SK-N-SH treated with all-trans-retinoic acid at 6 μM for 48 hours (cell line): ENCODE measurements at regions not wholly inside any gene's neighbourhood (a gene's known extent, or its start where the extent isn't known, plus 50 kb on each side); places are given as distances from the start of the nearest gene placed in this dataset.

Source experiments
- ATAC-seq: fragments of 200-7000 bp; cut with Tn5 transposase; 3 replicates; pipeline ENCODE4 v1.9.1; 2020; ENCODE audit warnings: mild to moderate bottlenecking, moderate library complexity
- ARNTL ChIP-seq: fragments of 450-650 bp; formaldehyde crosslinking; IDR thresholded peaks from 2 replicates; pipeline ENCODE4 v1.5.0; 2020; ENCODE audit warnings: low read depth, mild to moderate bottlenecking, moderate library complexity, borderline replicate concordance
- BACH2 ChIP-seq: fragments of 250-450 bp; sonication (Bioruptor Pico); IDR thresholded peaks from 2 replicates; pipeline ENCODE4 v1.9.0; 2021; ENCODE audit warnings: mild to moderate bottlenecking, borderline replicate concordance
- CSDC2 ChIP-seq: fragments of 250-450 bp; sonication (Bioruptor Pico); IDR thresholded peaks from 2 replicates; pipeline ENCODE4 v1.5.0; 2020; ENCODE audit warnings: mild to moderate bottlenecking, moderate library complexity
- ESRRG ChIP-seq: fragments of 250-450 bp; sonication (Bioruptor Pico); IDR thresholded peaks from 2 replicates; pipeline ENCODE4 v1.6.1; 2021; ENCODE audit warnings: mild to moderate bottlenecking
- GLIS3 ChIP-seq: fragments of 250-450 bp; sonication (Bioruptor Pico); IDR thresholded peaks from 2 replicates; pipeline ENCODE4 v1.5.0; 2020; ENCODE audit warnings: mild to moderate bottlenecking, moderate library complexity
- OSR1 ChIP-seq: fragments of 250-450 bp; sonication (Bioruptor Pico); IDR thresholded peaks from 2 replicates; pipeline ENCODE4 v1.8.0; 2022; ENCODE audit warnings: moderate library complexity, mild to moderate bottlenecking, inconsistent platforms
- PATZ1 ChIP-seq: fragments of 250-450 bp; sonication (Bioruptor Pico); IDR thresholded peaks from 2 replicates; pipeline ENCODE4 v1.8.0; 2020; ENCODE audit warnings: mild to moderate bottlenecking, moderate library complexity, borderline replicate concordance
- RARB ChIP-seq: fragments of 250-450 bp; sonication (Bioruptor Pico); IDR thresholded peaks from 2 replicates; pipeline ENCODE4 v1.8.0; 2021; ENCODE audit warnings: mild to moderate bottlenecking, moderate library complexity
- SNAI2 ChIP-seq: fragments of 250-450 bp; sonication (Bioruptor Pico); IDR thresholded peaks from 2 replicates; pipeline ENCODE4 v1.5.0; 2020; ENCODE audit warnings: mild to moderate bottlenecking, moderate library complexity
- TCF4 ChIP-seq: fragments of 250-450 bp; sonication (Bioruptor Pico); IDR thresholded peaks from 2 replicates; pipeline ENCODE4 v1.8.0; 2021; ENCODE audit warnings: mild to moderate bottlenecking, moderate library complexity, borderline replicate concordance
- TOX ChIP-seq: fragments of 250-450 bp; sonication (Bioruptor Pico); IDR thresholded peaks from 2 replicates; pipeline ENCODE4 v1.8.0; 2021; ENCODE audit warnings: mild to moderate bottlenecking, moderate library complexity, borderline replicate concordance
- ZC3H10 ChIP-seq: fragments of 250-450 bp; sonication (Bioruptor Pico); IDR thresholded peaks from 2 replicates; pipeline ENCODE4 v1.5.1; 2021; ENCODE audit warnings: mild to moderate bottlenecking, moderate library complexity
- ZFP3 ChIP-seq: fragments of 250-450 bp; sonication (Bioruptor Pico); IDR thresholded peaks from 2 replicates; pipeline ENCODE4 v1.5.0; 2020; ENCODE audit warnings: mild to moderate bottlenecking, moderate library complexity
- ZFP30 ChIP-seq: fragments of 450-650 bp; formaldehyde crosslinking; IDR thresholded peaks from 2 replicates; pipeline ENCODE4 v1.5.0; 2022; ENCODE audit warnings: mild to moderate bottlenecking, moderate library complexity
- ZNF565 ChIP-seq: fragments of 450-650 bp; formaldehyde crosslinking; conservative IDR thresholded peaks from 2 replicates; pipeline ENCODE4 v1.5.0; 2020; ENCODE audit warnings: low read depth, mild to moderate bottlenecking, moderate library complexity
- ZNF70 ChIP-seq: fragments of 450-650 bp; formaldehyde crosslinking; IDR thresholded peaks from 2 replicates; pipeline ENCODE4 v1.5.0; 2020; ENCODE audit warnings: mild to moderate bottlenecking, moderate library complexity
- ZNF8 ChIP-seq: fragments of 450-650 bp; formaldehyde crosslinking; IDR thresholded peaks from 2 replicates; pipeline ENCODE4 v1.5.0; 2020; ENCODE audit warnings: mild to moderate bottlenecking, moderate library complexity
- TF ChIP-seq, protein P1 (sequence below): fragments of 250-450 bp; sonication (Bioruptor Pico); IDR thresholded peaks from 2 replicates; pipeline ENCODE4 v1.5.1; 2020; ENCODE audit warnings: low read depth, mild to moderate bottlenecking, moderate library complexity
- TF ChIP-seq, protein P2 (sequence below): fragments of 250-450 bp; sonication (Bioruptor Pico); IDR thresholded peaks from 2 replicates; pipeline ENCODE4 v1.5.0; 2020; ENCODE audit warnings: mild to moderate bottlenecking, moderate library complexity
- TF ChIP-seq, protein P3 (sequence below): fragments of 250-450 bp; sonication (Bioruptor Pico); IDR thresholded peaks from 2 replicates; pipeline ENCODE4 v1.5.1; 2021; ENCODE audit warnings: mild to moderate bottlenecking, moderate library complexity

- TF ChIP-seq, protein P1, sequence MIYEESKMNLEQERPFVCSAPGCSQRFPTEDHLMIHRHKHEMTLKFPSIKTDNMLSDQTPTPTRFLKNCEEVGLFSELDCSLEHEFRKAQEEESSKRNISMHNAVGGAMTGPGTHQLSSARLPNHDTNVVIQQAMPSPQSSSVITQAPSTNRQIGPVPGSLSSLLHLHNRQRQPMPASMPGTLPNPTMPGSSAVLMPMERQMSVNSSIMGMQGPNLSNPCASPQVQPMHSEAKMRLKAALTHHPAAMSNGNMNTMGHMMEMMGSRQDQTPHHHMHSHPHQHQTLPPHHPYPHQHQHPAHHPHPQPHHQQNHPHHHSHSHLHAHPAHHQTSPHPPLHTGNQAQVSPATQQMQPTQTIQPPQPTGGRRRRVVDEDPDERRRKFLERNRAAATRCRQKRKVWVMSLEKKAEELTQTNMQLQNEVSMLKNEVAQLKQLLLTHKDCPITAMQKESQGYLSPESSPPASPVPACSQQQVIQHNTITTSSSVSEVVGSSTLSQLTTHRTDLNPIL (CRISPR knock-in tag) = no peak
- no peak for TF ChIP-seq ZNF70 (CRISPR knock-in tag)
- no peak for TF ChIP-seq OSR1 (CRISPR knock-in tag)
- TF ChIP-seq CSDC2 (CRISPR knock-in tag) = no peak
- no peak for TF ChIP-seq ZC3H10 (CRISPR knock-in tag)
- TF ChIP-seq PATZ1 = no peak
- TF ChIP-seq ZFP3 = no peak
- no peak for TF ChIP-seq TOX (CRISPR knock-in tag)
- no peak for TF ChIP-seq GLIS3
- TF ChIP-seq, protein P2, sequence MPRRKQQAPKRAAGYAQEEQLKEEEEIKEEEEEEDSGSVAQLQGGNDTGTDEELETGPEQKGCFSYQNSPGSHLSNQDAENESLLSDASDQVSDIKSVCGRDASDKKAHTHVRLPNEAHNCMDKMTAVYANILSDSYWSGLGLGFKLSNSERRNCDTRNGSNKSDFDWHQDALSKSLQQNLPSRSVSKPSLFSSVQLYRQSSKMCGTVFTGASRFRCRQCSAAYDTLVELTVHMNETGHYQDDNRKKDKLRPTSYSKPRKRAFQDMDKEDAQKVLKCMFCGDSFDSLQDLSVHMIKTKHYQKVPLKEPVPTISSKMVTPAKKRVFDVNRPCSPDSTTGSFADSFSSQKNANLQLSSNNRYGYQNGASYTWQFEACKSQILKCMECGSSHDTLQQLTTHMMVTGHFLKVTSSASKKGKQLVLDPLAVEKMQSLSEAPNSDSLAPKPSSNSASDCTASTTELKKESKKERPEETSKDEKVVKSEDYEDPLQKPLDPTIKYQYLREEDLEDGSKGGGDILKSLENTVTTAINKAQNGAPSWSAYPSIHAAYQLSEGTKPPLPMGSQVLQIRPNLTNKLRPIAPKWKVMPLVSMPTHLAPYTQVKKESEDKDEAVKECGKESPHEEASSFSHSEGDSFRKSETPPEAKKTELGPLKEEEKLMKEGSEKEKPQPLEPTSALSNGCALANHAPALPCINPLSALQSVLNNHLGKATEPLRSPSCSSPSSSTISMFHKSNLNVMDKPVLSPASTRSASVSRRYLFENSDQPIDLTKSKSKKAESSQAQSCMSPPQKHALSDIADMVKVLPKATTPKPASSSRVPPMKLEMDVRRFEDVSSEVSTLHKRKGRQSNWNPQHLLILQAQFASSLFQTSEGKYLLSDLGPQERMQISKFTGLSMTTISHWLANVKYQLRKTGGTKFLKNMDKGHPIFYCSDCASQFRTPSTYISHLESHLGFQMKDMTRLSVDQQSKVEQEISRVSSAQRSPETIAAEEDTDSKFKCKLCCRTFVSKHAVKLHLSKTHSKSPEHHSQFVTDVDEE (CRISPR knock-in tag) = no peak
- TF ChIP-seq RARB (CRISPR knock-in tag) = no peak
- TF ChIP-seq ESRRG = no peak
- no peak for TF ChIP-seq BACH2 (CRISPR knock-in tag)
- no peak for TF ChIP-seq TCF4 (CRISPR knock-in tag)
- TF ChIP-seq SNAI2 (CRISPR knock-in tag) = no peak
- TF ChIP-seq ARNTL = no peak
- no peak for TF ChIP-seq ZFP30 (CRISPR knock-in tag)
- TF ChIP-seq, protein P3, sequence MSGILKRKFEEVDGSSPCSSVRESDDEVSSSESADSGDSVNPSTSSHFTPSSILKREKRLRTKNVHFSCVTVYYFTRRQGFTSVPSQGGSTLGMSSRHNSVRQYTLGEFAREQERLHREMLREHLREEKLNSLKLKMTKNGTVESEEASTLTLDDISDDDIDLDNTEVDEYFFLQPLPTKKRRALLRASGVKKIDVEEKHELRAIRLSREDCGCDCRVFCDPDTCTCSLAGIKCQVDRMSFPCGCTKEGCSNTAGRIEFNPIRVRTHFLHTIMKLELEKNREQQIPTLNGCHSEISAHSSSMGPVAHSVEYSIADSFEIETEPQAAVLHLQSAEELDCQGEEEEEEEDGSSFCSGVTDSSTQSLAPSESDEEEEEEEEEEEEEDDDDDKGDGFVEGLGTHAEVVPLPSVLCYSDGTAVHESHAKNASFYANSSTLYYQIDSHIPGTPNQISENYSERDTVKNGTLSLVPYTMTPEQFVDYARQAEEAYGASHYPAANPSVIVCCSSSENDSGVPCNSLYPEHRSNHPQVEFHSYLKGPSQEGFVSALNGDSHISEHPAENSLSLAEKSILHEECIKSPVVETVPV (CRISPR knock-in tag) = no peak
- no peak for ATAC-seq
Measured at GRCh38 chr2:188664416-188664815, 309.8 kb upstream of the COL3A1 start.

DNA sequence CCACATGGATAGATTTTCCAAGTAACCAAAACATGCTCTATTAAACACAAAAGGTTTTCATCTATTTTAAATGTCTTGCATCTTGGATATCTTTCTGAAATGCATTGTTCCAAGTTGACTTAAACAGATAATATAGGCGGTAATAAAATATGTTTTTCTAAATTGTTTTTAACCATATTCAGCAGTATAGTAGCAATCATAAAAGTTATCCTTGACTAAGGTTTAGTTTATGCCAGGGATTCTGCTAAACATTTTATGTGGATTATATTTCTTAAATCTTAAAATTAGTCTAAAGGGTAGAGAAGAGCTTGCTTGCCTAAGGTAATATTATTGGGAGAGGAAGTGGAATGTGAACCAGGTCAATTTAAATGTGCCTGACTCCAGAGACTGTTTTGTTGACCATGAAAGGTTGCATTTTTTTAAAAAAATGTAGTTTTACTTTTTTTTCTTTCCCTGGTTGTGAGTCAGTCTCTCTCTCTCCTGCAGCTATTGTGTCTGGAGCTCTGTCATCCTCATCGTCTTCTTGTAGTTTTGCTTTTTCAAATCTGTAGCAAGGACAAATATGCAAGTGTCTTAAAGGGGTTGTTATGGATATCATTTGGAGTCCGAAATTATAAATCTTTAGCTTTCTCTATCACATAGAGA, 309.1 kb upstream of the COL3A1 start:
- TF ChIP-seq BACH2 (CRISPR knock-in tag) (no peak), TCF4 (CRISPR knock-in tag) (no peak), OSR1 (CRISPR knock-in tag) (no peak), SNAI2 (CRISPR knock-in tag) (no peak), ZNF565 (CRISPR knock-in tag) (no peak), CSDC2 (CRISPR knock-in tag) (no peak), PATZ1 (no peak), ZNF8 (CRISPR knock-in tag) (no peak), RARB (CRISPR knock-in tag) (no peak), ARNTL (no peak), ZNF70 (CRISPR knock-in tag) (no peak), TOX (CRISPR knock-in tag) (no peak), ZC3H10 (CRISPR knock-in tag) (no peak)
- TF ChIP-seq, protein P3 (CRISPR knock-in tag) = no peak
- TF ChIP-seq, protein P2 (CRISPR knock-in tag) = no peak
- TF ChIP-seq, all 23 proteins: peak for 0
- peak; percentile 81 for ATAC-seq
